ACHN (cell line): ENCODE measurements at regions not wholly inside any gene's neighbourhood (a gene's known extent, or its start where the extent isn't known, plus 50 kb on each side); places are given as distances from the start of the nearest gene placed in this dataset.

Source experiments
- DNase-seq: peaks from one replicate; pipeline ENCODE4 v3.0.0-alpha.2; 2015
- in situ Hi-C: cut with HindIII; loops from 2 replicates; pipeline ENCODE4 v1.10.0; 2017; ENCODE audit warnings: low sequenced_read_pairs, low pct_ligation_motif_present, low pct_unique_long_range_greater_than_20kb

DNA sequence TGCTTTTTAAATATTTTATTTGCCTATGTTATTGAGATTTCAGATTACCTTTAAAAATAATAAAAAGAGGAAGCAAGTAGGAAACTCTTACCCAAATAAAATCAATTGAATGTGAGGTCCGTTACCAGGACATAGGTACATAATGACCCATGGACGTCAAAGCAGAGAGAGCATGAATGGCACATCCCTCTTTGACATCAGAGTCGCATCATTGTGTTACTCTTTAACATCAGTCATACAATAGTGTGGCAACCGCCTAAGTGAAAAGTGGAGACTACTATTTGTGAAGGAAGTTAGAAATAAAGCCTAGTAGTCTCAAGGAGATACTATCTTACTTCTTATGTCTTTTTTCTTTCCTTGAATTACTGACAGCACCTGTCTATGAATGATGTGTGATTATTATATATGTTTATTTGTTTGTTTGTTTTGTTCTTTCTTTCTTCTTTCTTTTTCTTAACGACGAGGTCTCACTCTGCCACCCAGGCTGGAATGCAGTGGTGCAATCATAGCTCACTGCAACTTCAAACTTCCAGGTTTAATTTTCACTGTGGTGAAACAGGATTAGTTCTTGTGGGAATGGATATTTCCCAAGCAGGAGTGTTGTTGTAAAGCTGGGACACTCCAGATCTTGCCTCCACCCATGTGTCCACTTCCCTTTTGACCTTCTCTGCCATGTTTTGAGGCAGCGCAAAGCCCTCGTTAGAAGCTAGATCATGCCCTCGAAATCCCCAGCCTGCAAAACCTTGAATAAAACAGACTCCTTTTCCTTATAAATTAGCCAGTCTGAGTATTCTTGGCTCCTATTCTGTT lies 407.2 kb upstream of the NETO1 start:
- in situ Hi-C loops = no loop called here
- DNase-seq = no peak

DNA sequence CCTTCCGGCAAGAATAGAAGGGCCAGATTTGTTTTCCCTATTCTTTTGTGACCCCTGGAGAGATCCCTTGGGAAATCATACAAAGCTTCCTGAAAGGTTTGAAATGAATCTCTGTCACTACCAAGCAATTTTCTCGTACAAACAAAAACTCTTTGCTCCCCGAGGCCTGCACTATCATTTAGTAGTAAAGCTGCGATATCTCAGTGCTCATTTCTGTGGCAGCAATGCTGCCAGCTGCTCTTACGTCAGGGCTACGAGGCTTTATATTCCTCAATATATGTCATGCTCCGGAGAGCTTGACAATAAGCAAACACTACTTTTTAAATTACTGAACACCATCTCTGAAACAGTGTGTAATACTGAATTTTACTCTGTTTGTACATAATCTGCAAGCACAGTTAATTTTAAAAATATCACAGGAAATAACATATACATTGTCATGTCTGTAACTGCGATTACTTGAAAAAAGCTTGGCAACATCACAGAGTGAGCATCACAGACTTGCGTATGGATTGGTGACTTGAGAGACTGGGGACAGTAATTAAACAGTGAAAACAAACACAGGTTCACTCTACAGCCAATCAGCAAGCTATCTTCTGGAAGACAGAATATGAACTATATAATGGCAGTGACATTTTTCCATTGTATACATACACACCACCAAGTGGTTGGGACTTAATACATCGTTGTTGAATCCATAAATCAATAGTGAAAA lies 403.3 kb upstream of the NETO1 start:
- in situ Hi-C loops = no loop called here
- DNase-seq = no peak

DNA sequence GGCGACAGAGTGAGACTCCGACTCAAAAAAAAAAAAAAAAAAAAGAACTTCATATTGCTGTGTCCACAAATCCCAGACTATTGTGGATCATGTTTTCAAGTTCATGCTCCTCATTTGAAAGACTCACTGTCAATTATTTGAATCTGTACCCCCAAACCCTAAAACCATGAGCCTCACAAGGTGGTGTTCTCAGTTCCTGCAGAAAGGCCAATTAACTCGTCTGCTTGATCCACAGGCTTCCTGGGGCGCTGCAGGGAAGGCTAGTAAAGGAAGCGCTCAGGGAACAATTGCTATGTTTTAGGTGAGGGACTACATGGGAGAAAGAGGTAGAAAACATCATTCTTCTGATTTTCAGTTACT lies 396.8 kb upstream of the NETO1 start:
- in situ Hi-C loops = no loop called here
- no peak for DNase-seq

DNA sequence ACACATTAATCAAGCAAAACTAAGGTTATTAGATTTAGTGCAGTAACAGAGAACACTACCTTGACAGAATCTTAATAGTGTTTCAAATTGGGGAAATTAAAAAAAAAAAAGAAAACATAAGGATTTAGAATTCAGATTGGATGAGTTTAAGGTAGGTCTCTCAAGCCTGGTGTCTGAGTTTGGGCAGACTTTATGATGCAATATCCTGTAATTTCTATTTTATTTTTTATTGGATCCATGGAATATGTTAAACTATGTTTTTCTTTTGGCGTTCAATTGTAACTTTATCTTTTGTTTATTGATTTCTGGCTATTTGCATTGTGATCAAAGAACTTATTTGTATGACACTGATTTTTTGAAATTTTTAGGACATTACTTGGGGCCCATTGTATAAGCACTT lies 394.1 kb upstream of the NETO1 start:
- no peak for DNase-seq
- in situ Hi-C loops = no loop called here

DNA sequence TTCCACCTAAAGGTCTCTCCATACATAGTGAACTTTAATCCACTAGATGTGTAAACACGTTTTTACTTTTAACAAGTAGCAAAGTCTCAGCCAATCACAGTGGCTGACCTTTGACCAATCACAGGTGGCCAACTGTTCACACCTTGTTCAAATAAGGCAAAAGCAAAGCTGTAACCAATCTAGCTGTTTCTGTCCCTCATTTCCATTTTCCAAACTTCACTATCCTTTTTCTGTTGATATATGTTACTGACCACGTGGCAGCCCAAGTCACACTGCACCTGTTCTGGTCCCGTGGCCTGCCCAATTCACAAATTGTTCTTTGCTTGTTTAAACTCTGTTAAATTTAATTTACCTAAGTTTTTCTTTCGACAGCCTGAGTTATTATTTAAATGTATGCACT lies 393.5 kb upstream of the NETO1 start:
- in situ Hi-C loops = no loop called here

DNA sequence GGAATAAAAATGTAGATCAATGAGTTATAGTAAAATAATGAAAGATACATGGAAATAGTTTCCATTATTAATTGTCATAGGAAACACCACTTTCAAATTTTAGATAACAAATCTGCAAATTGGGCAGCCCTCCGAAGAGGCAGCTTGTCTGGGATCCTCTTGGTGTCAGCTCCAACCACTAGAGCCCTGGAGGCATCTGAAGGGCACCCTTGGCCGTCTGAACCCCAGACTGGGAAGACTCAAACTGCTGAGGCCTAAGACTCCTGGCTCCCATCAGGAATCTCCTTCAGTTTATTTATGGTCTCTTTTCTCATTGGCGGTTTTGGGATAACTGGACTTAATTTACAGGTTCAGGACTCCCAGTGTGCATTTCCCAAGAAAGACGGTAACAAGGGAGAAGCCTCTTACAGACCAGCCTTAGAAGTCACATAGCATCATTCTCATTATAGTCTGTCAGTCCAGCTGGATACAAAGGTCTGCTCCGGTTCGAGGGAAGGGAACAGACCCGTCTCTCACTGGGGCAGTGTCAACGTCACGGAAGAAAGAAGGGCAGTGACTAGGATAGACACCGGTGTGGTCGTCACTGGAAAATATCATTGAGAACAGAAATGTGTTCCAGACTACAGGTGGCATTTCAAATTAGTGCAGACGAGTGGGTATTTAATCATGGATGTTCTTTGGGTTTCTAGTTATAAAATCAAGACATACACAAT lies 390.7 kb upstream of the NETO1 start:
- in situ Hi-C loops = no loop called here
- no peak for DNase-seq

More for the DNA sequence above, 393.5 kb upstream of the NETO1 start:
- DNase-seq = no peak

DNA sequence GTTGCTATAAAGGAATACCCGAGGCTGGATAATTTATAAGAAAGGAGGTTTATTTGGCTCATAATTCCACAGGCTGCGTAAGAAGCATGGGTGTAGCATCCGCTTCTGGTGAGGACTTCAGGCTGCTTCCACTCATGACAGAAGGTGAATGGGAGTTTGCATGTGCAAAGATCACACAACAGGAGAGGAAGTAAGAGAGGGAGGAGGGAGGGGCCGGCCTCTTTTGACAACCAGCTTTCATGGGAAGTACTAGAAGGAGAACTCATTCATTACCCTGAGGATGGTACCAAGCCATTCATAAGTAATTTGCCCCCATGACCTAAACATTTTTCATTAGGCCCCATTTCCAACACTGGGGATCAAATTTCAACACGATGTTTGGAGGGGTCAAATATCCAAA lies 386.8 kb upstream of the NETO1 start:
- in situ Hi-C loops = no loop called here
- DNase-seq = no peak

DNA sequence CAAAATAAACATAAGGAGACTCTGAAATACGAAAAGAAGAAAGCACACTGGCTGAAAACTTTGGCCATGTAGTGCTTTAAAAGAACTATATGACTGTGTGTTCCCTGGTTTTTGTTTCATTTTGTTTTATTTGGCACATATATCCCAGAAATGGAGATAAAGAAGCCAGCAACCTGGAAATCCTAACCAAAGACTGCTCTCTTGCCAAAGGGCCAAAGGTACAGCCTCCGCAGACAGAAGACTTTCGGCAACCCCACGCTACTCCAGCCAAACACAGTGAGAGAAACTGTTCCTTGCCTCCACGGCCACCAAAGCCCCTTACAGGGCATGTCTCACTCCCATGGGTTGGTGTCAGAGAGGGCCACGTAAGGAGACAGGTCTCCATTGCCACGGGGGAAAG lies 381.2 kb upstream of the NETO1 start:
- DNase-seq = no peak
- in situ Hi-C loops = no loop called here

DNA sequence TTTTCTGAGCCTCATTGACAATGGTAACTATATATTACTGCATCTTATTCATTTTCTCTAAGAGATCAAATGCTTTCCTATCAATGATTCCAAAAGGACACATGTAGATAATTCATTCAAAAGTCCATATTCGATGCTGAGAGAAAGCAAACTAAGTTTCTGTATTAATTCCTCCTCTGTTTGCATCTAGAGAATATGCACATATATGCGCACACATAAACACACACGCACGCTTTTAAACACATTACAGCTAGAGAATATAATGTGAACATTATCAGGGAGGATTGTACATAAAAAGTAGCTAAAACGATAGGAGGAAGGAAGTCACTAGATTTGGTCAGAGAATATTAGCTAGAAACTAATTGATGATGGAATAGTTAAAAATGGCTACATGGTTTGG lies 379.0 kb upstream of the NETO1 start:
- in situ Hi-C loops = no loop called here
- no peak for DNase-seq

DNA sequence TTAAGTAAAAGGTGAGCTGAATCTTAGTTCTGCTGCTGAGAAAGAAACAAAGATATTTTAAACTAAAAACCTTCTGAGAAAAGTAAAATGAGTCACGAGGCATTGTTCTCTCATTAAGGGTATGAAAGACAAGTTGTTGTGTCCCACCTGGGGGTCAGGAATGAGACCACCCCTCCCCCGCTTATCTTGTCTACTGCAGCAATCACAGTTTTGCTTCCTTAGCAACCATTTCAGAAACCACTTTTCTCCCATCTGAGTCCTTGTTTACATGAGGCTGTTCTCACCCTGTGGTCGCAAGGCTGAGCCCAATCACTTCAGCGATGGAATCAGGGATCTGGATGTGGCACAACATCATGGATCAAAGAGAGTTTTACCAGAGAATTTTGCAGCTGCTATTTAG lies 377.6 kb upstream of the NETO1 start:
- no peak for DNase-seq

DNA sequence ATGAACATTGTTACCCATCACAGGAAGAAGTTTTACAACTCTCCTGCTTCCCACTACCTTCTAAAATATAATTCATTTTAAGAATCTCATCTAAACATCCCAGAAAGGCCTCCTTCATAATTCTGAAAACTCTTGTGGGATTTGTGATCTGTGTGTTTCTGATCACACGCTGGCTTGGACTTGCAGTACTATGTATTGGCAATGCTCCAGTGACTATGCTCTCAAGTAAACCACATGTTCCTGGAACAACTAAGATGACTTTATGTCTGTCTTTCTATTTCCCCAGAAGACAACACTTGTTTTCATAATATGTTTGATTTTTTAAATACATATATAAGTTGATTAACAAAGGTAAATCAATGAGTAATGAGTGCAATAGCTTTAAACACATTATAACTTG lies 376.6 kb upstream of the NETO1 start:
- DNase-seq = no peak
- in situ Hi-C loops = no loop called here

More for the DNA sequence above, 377.6 kb upstream of the NETO1 start:
- in situ Hi-C loops = no loop called here

DNA sequence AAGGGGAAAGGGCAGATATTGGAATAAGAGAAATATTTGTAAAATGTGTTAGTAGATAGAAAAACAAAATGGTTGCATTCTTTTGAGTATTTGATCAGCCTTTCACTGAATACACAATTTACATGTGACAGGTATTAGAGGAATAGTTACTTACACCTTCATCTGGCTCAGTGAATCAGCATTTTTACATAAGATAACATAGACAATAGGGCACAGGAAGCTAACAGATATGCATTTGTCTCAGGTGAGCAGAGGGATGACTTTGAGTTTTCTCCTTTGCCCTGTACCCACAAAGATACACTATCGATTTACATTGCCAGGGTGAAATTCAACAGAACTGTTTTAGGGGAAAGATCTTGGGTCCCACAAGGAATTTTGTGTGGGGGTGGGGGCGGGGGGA lies 373.1 kb upstream of the NETO1 start:
- no peak for DNase-seq
- in situ Hi-C loops = no loop called here

DNA sequence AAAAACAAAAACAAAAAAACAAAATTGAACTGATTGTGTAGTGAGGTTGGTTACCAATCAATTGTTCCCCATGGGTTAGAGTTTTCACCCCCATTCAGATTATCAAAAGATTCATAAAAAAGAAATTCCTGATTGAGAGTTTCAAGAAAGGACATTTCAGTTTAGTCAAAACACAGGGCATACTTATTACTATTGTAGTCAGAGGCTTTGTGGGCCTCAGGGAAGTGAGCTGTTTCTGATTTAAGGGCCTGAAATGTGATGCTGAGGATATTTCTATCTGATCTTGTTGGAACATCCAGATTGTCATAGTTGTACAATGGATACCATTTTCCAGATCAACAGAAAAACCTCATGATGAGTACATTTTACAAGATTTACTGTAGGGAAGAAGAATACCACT lies 368.1 kb upstream of the NETO1 start:
- no peak for DNase-seq
- in situ Hi-C loops = no loop called here

DNA sequence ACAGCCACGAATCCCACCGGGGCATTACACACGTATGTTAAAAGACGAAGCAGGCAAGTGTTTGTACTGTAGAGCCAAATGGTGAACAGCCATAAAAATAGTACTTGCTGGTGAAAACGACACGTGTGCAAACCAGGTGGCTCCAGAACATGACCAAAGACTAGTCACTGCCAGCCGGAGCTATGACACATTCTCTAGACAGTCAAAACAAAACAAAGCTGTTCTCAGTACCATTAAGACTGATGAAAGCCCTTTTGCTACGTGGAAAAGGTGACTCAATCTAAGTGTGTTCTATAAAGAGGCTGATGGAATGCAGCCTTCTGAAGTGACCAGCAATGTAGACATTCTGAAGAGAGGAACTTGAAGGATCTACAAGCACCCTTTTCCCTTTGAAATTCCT lies 367.7 kb upstream of the NETO1 start:
- peak; percentile 43 for DNase-seq
- in situ Hi-C loops = no loop called here

DNA sequence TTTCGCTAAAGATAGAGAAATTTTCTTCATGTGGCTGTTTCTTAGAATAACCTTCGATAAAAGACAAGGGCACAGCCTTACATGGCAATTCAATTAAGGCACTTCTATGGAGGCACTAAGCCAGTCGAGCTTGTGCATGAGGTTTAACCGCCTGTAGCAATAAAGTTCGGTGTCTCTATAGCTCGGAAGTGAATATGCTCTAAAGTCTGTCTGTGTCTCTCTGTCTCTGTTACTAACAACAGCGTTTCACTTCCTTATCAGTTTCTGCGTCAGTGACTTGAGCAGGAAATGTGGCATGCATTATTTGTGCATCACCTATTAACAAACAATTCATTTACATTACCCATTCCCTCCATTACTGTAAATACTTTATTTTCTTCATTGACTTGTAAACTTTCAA lies 365.1 kb upstream of the NETO1 start:
- in situ Hi-C loops = no loop called here
- no peak for DNase-seq

DNA sequence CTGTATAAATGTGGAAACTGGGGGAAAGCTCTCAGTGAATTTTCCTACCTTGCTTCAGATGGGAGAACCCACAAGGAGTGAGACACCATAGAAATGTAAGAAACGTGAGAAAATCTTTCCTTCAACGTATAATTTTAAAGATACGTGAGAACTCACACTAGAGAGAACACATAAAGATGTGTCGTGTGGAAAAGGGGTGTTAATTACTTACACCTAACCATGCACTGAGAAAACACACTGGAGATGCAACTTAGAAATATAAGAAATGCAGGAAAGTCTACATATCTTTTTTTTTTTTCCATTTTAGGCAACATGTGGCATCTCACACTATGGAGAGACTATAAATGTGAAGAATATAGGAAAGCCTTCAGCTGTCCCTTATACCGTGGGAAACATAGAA lies 352.9 kb upstream of the NETO1 start:
- DNase-seq = no peak
- in situ Hi-C loops = no loop called here

DNA sequence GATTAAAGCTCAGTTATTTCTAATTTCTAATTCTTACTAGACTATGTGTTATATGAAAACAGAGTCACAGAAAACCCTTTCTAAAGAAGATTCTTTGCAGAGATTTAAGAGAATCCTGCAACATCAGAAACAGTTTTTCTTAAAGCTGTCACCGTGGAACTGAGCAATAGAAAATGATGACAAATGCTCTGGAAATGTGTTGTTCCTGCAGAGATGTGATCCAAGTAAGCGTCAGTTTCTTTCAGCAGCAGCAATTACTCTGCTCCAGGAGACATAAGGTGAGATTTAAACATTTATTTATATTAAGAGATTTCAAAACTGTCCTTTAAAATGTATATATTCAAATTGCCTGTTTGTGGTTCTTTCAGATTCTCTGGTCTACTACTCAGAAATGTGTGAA lies 350.5 kb upstream of the NETO1 start:
- in situ Hi-C loops = no loop called here
- DNase-seq = no peak

DNA sequence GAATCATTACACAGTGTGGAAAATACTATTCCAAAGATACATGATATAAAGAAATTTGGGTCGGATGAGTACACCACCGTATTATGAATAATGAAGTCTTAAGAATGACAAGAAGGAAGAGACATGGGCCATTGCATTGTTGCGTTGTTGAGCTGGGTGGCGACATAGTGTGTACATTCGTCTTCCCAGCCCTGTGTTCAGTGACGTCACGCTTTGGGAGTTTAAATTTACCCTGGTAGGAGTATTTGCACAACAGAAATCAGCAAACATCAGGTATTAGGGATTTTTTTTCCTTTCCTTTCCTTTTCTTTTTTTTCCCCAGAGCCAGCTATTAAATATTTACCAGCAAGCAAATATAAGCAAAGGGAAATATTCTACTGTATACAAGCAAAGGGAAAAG lies 347.2 kb upstream of the NETO1 start:
- no peak for DNase-seq
- in situ Hi-C loops = no loop called here

DNA sequence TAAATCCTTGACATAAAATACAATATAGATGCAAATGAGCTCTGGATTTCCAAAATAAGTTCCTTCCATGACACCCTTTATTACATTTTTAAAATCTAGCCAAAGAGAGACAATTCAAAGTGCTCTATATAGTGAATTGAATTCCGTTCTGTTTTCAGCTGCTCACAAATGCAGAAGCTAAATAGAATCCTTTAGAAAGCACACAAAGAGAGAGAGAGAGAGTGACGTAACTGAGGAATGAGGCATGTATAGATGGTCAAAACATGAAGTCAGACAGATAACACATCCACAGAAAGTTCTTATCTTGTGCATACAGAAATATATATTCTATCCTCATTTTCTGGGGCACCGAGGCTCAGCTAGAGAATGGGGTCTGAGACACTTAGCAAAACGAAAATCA lies 344.7 kb upstream of the NETO1 start:
- in situ Hi-C loops = no loop called here
- no peak for DNase-seq

DNA sequence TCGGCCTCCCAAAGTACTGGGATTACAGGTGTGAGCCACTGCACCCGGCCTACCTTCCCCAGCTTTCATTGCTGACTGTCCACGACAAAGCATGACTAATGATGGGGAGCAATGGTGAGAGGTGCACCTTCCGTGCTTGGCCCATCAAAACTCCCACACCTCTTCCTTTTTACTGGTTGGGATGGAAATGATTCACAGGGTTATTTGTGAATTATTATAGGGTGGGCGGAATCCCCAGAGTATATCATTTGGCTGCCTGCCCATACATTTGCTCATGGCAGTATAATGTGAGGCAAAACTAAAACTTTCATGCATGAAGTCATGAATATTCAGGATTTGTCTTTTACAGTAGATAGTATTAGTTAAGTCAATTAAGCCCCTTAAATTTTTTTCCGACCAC lies 334.2 kb upstream of the NETO1 start:
- DNase-seq = no peak
- in situ Hi-C loops = no loop called here
